ENCODE measurements at regions not wholly inside any gene's neighbourhood (a gene's known extent, or its start where the extent isn't known, plus 50 kb on each side); places are given as distances from the start of the nearest gene placed in this dataset.
A peak's percentile ranks its signal among the peaks of the same experiment; 100 is the strongest.
"Not testable (repeated sequence)": the region's sequence is repeated elsewhere in the genome, so short reads cannot be mapped to it uniquely, and the experiment has no call there.

DNA sequence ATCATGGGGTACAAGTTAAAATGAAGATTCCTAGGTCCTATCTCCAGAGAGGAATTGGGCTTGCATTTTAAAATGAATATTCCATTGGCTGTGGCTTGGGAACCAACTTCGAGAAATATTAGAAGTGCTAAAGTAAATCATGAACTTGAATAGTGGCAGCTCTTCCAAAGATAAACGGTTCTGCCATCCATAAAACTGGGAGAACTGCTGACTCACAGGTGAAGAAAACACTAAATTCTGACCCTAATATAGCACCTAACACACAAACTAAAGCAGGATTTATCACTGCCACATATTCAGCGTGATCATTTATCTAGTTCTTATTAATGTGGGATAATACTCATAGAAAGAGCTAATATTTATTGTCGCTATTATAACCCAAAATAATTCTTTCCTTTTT lies 508.1 kb upstream of the ID4 start:
- no peak for DNase-seq (ENCODE audit: low read depth)

DNA sequence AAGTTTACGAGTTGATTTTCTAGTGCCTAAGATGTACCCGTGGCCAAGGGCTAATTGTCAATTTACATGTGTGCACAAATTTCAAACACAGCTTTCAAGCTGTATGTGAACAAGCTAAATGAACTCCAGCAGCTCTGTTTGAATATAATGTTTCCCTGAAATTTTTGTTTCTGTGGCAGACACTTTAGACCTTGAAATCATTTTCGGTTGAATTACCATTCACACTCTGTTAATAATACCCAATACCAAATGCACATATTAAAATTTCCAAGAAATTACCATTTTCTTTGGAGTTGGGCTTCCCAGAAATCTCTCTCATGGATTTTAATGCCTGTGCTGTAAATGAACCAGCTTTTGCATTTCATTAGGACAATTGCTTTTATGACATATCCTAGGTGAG lies 506.1 kb upstream of the ID4 start:
- no peak for DNase-seq (ENCODE audit: low read depth)

DNA sequence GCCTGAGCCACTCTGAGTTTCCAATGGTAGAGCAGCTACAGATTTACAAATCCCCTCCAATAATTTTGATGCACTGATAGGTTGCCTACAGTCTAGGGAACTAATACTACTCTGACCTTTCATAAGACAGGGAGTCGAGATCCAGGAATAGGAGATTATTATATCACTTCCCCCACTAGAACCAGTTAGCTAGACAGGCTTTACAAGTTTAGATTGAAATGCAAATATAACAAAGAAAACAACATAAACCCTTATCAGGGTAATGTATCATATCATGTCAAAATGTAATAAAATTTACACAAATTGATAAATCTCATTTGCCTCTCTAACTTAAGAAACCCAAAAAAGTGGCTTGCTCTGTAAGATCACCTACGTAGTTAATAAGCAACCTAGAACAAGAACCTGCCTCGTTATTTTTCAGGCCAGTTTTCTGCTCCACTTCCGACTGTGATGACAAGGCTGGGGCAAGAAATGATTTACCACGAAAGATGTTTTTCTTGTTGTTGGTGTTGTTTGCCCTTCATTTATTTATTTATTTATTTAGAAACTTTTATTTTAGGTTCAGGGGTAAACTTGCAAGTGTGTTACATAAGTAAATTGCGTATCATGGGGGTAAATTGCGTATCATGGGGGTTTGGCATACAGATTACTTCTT lies 504.2 kb upstream of the ID4 start:
- DNase-seq (ENCODE audit: low read depth), result no peak

DNA sequence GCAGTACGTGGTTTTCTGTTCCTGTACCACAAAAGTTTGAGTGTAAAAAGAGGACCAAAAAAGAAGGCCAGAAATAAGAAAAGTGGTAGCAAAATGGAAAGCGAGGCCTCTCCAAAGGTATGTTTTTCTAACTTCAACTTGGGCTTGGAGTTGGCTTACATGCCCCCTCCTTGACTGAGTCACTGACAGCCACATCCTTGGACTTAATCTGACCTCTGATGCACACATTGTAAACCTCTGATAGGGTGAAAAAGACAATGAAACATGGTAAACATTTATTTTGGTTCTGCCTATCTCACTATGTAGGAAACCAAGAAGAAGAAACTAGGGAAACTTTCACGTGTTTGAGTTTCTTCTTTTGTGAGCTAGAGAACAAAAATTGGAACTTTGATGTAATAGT lies 503.2 kb upstream of the ID4 start:
- no peak for DNase-seq (ENCODE audit: low read depth)

DNA sequence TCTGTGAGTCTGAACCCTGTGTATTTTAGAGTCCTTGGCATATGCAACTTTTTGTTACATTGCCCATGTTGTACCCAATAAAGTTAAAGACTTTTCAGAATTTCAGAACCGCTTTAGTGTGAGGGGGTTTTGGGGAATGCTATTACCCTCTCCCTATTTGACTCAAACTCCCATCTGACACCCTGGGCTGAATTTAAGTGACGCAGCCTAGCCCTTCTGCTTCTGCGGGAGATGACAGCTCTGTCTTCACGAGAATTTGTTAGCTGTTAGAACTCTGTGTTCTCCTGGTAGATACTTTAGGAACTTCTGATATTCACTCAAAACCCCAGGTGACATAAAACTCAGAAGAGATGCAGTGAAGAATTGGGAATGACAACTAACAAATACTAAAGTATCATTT lies 500.6 kb upstream of the ID4 start:
- DNase-seq (ENCODE audit: low read depth), result no peak

DNA sequence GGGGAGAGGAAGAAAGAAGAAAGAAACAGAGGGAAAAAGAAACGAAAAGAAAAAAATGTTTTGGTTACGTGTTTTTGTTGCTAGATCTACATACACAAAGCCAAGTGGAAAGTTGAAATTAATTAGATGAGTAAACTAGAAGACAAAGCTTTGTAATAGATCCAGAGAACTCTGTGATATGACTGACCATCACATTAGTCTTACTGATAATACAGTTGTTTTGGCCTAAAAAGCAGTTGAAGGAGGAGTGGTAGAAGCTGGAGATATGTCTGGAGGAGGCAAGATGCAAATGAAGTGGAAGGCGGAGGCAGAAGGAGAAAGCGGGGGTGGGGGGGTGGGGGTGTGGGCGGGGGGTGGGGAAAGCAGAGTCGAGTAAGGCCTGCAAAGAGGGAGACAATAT lies 500.1 kb upstream of the ID4 start:
- DNase-seq (ENCODE audit: low read depth), result no peak

DNA sequence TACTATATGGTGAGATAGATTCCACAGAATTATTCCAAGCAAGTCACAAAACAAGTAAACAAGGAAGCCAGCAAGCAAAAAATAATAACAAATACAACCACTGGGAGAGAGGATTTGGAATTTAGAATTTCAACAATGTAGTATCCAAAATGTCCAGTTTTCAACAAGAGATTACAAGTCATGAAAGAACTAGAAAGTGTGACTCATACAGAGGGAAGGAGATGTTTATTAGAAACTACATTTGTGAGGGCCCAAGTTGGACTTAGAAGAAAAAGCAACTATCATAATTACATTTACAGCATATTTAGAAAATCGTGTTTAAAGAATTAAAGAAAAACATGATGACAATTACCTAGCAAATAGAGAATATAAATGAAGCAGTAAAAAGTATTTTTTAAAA lies 494.6 kb upstream of the ID4 start:
- DNase-seq (ENCODE audit: low read depth), result no peak

DNA sequence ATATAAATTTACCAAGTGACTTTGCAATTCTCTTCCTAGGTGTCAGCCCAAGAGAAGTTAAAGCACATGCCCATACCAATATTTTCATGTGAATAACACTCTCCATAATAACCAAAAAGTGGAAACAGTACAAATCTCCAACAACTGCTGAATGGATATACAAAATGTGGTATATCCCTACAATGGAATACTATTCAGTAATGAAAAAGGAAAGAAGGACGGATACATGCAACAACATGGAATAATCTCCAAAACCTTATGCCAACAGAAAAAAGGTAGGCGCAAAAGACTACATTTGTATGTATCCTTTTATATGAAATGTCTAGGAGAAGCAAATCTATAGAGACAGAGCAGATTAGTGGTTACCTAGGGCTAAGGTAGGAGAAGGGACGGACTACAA lies 487.7 kb upstream of the ID4 start:
- DNase-seq (ENCODE audit: low read depth), result no peak

DNA sequence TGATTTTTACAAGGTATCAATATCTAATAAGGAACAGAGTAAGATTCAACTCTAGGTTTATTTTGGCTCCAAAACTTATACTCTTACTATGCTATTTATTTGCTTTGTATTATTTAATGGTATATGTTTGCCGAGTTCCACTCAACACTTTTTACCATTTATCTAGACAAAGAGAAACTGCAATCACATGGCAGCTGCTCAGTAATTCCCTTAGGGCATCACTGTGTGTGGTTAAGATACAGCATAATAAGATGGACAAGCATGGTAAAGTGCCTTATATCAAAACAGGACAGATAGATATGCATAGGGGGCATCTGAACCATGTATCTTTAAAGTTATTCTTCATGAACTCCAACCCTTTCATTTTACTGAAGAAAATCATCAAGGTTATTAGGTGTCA lies 483.0 kb upstream of the ID4 start:
- DNase-seq (ENCODE audit: low read depth), result no peak

DNA sequence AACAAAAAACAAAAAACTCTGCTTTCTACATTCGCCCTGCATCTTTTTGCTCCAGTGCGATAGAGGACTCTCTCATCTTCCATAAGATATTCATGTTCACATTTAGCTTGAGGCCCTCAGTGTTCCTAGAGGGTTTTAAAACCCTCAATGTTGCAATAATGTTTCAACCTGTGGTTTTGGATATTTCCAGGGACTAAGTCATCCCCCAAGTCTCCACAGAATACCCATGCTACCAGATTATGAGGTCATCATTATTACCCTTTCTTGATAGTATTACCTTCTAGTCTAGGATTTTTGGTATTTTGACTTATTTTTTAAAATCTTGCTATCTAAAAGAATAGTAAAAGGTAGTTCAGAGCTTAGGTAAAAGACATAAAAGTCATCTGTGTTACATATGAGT lies 480.5 kb upstream of the ID4 start:
- DNase-seq (ENCODE audit: low read depth), result no peak

DNA sequence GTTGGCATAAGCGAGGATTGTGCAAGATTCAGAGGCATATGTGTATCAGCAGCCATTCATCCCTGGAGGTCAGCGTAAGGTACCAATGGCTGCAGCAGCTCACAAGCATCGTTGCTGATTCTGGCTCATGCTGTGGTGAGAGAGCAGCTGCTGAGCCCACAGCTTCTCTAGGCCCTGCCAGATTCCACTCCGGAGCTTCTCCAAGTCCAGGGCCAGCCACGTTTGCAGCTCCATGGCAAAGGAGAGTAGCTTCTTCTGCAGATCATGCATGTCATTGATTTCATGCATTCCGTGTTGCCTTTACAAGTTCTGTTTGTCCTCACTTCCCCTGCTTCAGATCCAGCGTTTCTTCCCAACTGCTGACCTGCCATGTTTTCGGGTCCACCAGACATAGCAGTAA lies 474.8 kb upstream of the ID4 start:
- DNase-seq (ENCODE audit: low read depth), result no peak

DNA sequence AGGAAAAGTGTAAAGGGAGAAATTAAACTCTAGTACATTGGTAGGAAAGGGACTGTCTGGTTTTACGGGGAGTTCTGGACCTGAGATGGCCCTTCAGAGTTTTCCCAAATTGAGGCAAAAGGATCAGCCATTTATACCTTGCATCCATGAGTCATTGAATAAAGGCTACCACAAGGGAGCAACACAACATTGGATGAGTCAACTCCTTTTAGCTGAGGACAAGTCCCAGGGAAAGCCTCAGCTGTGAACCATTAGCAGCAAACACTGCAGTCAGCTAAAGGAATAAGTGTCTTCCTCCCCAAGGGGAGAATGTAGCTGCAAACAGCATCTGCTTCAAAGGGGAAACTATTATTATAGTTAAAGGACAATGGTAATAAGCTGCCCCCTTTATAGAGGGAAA lies 468.7 kb upstream of the ID4 start:
- peak; percentile 12 for DNase-seq (ENCODE audit: low read depth)

DNA sequence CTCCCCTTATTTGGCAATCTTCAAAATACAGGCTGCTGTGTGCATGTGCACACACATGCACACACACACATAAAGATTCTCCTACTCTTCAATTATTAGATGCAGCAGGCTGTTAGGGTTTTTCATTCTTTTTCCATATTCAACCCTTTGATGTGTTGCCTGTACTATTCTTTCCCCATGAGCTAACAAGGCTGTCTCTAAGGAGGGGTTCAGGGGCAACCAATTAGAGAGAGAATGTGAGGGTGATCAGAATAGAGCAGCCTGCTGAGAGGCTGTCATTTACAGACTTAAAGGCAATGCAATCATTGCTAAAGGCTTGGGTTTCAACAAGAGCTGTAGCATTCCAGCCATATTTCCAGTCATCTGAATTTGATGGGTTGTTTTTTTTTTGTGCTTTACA lies 467.4 kb upstream of the ID4 start:
- DNase-seq (ENCODE audit: low read depth), result no peak

DNA sequence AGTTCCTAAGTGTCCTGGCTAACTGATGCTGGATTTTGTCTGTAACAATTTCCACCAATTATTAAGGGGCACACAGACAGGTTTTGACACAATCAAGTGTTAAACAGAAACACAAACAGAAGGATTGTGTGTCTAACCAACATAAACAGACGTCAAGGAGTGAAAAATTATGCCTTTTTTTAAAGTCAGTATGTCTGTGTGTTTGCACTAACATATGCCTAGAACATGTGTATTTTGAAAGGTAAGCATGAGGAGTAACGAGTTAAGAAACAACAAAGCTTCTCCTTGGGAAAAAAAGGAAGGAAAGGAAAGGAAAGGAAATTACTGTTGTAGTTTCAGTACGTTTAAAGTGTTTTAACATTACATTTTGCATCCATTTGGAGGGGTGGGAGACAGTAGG lies 466.3 kb upstream of the ID4 start:
- no peak for DNase-seq (ENCODE audit: low read depth)

DNA sequence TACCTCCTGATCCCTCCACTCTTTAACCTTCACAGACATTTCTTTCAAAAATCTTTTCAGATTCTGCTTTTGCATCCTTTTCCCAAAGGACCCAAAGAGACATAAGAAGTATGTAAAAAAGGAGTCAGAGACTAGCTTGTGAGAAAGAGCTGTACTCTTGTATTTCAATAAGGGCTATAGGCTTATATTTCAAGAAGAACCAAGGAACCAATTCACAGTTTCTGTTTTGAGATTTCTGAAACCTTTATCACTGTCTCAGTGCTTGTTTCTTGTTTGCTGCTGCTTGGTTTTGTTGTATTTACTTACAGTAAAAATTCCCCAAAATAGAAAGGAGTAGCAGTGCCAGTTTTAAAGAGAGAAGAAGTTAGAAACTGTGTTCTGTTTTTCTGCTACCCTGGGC lies 461.6 kb upstream of the ID4 start:
- no peak for DNase-seq (ENCODE audit: low read depth)

DNA sequence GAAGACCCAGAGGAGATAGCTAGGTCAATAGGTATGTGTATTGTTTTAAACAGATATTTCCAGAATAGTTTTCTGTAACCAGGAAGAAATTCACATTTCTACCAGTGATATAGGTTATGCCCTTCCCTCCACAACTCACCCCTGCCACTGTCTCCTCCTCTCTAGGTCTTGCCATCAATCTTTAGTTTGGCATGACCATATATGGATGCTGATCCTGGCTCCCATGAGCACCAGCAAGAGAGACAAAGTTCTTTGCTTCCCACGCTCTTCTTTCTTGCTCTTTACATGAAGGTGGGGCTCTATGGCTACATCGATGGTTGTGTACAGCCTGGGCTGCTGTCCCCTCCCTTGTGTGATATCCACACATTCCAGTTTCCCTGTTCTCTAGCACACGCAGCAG lies 459.4 kb upstream of the ID4 start:
- DNase-seq (ENCODE audit: low read depth), result no peak

DNA sequence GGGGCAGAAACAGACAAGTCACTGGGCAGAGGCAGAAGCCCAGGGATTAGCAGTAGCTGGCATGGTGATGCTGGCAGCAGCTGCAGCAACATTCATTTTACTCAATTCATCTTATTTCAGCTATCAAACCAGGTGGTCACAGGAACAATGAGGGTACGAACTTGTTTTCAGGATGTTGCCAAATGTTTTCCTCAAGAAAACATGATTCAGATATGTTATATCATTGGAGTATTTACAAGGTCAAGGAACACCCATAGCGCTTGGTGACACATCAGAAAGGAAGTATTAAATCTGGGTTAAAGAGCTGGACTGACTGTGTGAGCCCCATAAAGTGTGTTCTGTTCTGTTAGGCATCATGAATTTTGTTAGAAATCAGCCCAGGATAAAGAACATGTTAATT lies 456.9 kb upstream of the ID4 start:
- DNase-seq (ENCODE audit: low read depth), result no peak

DNA sequence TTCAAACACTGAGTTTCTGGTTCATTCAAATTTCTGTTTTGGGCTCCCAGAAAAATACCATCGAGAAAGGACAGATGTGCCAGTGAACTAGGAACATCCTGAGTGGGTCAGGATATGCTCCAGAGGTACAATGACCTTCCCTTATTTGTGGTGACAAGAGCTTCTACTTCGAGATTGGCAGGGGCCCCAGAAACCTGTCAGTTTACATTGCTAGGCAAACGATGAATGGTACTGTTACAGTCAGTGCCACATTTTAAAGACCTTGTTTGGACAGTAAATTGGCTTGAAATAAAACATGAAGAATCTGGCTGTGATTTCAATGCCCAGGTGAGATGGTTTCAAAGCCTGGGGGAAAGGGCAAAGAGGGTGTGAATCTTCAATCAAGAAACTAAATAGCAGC lies 454.5 kb upstream of the ID4 start:
- DNase-seq (ENCODE audit: low read depth), result no peak

DNA sequence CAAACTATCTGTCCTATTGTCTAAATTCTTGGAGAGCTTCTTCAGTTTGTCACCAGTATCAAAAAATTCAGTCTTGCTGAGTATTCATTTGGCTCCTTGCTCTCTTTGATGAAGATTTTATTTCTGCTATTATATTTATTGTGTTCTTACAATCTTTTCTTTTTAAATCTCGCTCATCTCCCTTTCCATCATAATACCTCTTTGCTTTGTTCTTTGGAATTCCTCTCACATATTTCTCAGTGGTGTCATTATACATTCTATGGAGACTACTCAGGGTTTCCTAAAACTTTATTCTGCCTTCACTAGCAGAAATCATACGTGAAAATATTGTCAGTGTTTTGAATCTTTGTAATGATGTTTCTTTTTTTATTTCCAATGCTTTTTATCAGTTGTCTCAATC lies 445.2 kb upstream of the ID4 start:
- no peak for DNase-seq (ENCODE audit: low read depth)

DNA sequence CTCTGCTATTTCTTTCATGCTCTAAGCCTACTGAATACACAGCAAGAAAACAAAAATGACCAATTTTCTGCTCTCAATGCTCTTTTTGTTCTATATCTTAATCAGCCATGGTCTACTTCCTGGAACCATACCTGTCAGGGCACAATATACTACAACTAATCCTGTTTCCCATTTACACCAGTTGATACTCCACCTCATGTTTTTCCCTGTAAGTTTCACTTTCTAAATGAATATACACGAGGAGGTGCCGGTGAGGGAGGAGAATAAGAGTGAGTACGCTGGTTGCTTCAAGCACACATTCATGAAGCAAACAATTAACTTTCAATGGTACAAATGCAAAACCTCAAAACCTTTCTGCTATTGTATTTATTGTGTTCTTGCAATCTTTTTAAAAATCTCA lies 443.1 kb upstream of the ID4 start:
- DNase-seq (ENCODE audit: low read depth), result no peak

DNA sequence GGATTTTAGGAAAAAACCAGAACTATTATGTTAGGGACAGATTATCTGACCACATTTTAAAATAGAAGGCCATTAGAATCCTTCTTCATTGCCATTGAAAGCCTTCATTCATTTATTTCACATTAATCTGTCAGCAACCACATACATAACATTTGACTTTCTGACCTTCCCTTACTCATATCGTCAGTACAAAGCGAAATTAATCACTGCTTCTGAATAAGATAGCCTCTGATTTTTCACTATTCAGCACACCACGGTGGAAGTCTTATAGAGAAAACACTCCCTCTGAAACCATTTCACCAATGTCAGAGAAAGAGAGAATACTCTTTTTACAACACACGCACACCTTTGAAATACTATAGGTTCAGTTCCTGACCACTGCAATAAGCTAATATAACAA lies 442.5 kb upstream of the ID4 start:
- no peak for DNase-seq (ENCODE audit: low read depth)

DNA sequence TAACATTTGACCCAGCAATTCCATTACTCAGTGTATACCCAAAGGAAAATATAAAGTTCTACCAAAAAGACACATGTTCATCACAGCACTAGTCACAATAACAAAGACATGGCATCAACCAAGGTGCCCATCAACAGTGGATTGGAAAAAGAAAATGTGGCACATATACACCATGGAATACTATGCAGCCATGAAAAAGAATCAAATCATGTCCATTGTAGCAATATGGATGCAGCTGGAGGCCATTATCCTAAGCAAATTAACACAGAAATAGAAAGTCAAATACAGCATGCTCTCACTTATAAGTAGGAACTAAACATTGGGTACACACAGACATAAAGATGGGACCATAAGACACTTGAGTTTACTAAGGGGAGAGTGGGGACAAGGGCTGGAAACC lies 441.9 kb upstream of the ID4 start:
- DNase-seq (ENCODE audit: low read depth), result no peak

DNA sequence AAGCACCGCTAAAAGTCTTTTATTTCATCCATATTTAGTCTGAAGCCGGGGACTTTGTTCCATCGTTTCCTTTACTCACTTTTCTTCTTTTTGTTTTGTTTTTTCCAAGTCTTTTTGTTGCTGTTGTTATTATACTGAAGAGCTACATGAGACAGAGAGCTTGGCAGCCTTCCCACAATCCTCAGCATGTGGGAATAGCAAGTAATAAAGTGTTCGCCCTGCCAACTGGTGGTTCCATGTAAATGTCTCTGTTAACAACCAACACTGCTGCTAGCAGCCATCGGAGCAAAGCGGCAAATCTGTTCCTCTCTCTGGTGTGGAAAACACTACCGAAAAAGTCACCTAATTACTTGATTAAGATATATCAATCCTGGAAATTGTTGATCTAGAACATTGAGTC lies 437.8 kb upstream of the ID4 start:
- no peak for DNase-seq (ENCODE audit: low read depth)

DNA sequence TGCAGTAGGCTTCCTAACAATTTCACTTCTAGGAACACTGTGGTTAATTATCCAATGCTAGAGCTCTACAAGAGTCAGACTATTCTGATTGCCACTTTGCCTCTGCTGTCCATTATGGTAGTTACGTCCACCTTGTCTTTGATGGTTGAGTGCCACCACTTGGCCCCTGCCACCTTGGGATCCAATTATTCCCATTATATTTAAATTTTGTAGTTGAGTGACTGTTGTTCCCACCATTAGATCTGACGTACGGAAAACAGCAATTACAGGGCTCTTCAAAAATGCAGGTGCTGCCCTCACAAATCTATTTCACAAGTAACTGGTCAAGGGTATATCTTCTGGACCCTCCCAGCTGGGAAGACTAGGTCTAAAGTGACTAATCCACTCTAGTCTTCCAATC lies 432.3 kb upstream of the ID4 start:
- DNase-seq (ENCODE audit: low read depth), result not testable (repeated sequence)

DNA sequence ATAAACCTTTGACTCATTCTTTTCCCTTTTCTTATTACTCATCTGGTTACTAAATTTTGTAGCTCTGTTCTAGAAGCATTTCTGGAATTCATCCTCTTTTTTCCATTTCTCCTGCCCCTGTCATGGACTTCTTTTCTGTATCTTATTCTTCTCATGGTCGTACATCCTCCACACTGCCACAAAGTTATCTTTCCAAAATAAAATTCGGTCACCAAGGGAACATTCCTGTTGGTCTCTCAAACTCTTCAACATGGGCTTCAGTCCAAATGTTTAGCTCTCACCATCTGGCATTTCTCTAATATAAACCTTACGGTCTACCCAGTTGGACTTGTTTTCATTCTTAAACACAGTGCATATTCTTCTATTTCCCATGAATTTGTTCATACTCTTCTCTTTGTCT lies 428.8 kb upstream of the ID4 start:
- no peak for DNase-seq (ENCODE audit: low read depth)
